Common myeloid progenitor, CD34-positive (primary cell): ENCODE measurements at regions not wholly inside any gene's neighbourhood (a gene's known extent, or its start where the extent isn't known, plus 50 kb on each side); places are given as distances from the start of the nearest gene placed in this dataset.
"Not testable (repeated sequence)": the region's sequence is repeated elsewhere in the genome, so short reads cannot be mapped to it uniquely, and the experiment has no call there.

Experiments used
- CTCF ChIA-PET: fragments of 350-600 bp; sonication (Branson Sonifier 250); formaldehyde crosslinking; loops from one replicate; lab custom pipeline; 2021; ENCODE audit warnings: antibody characterized with exemption; lab: Charles Lee
- POLR2A ChIA-PET: fragments of 350-600 bp; sonication (Branson Sonifier 250); formaldehyde crosslinking; loops from one replicate; lab custom pipeline; 2021; ENCODE audit warnings: antibody characterized with exemption; lab: Charles Lee
- DNase-seq, 3 donors: peaks; one replicate each; pipeline versions ENCODE4 v3.0.0 to v3.0.0-alpha.2; 2013
- H3K27ac ChIP-seq, 2 experiments: 1 replicate in 1 of 2; 2 replicates in 1 of 2; pipeline ENCODE4 v1.7.0; 2013; ENCODE audit warnings: inconsistent platforms in 2 of 2, low read length in 2 of 2, mild to moderate bottlenecking in 2 of 2, low read depth in 1 of 2, moderate library complexity in 1 of 2; ENCODE audit not compliant: severe bottlenecking in 2 of 2, insufficient read depth in 1 of 2, poor library complexity in 1 of 2
- H3K27me3 ChIP-seq, 5 experiments: replicated peaks in 2 of 5; 1 replicate in 3 of 5; 2 replicates in 2 of 5; pipeline versions ENCODE4 v1.6.1 to v1.7.0; 2013; ENCODE audit warnings: low read length in 4 of 5, mild to moderate bottlenecking in 2 of 5, moderate library complexity in 2 of 5, inconsistent platforms in 1 of 5; ENCODE audit not compliant: insufficient read depth in 5 of 5, control insufficient read depth in 4 of 5
- H3K36me3 ChIP-seq, 4 experiments: 1 replicate in 2 of 4; 2 replicates in 2 of 4; pipeline versions ENCODE4 v1.6.1 to v1.7.0; 2013; ENCODE audit warnings: low read length in 3 of 4, control low read depth in 1 of 4, mild to moderate bottlenecking in 1 of 4; ENCODE audit not compliant: control insufficient read depth in 4 of 4, insufficient read depth in 4 of 4
- H3K4me1 ChIP-seq, 4 experiments: 1 replicate in 3 of 4; 2 replicates in 1 of 4; pipeline versions ENCODE4 v1.6.1 to v1.7.1; 2013; ENCODE audit warnings: low read length in 3 of 4, mild to moderate bottlenecking in 3 of 4, control low read depth in 1 of 4, inconsistent platforms in 1 of 4, moderate library complexity in 1 of 4; ENCODE audit not compliant: control insufficient read depth in 4 of 4, insufficient read depth in 4 of 4; ENCODE audit errors: control extremely low read depth in 1 of 4
- H3K4me3 ChIP-seq, 7 experiments: 1 replicate in 4 of 7; 2 replicates in 3 of 7; pipeline versions ENCODE4 v1.5.1 to v1.7.0; 2013; ENCODE audit warnings: mild to moderate bottlenecking in 7 of 7, low read length in 6 of 7, moderate library complexity in 6 of 7, inconsistent platforms in 2 of 7, low read depth in 2 of 7, control low read depth in 1 of 7; ENCODE audit not compliant: insufficient read depth in 4 of 7, control insufficient read depth in 1 of 7; ENCODE audit errors: extremely low read depth in 1 of 7
- H3K9me3 ChIP-seq, 5 experiments: 1 replicate in 4 of 5; 2 replicates in 1 of 5; pipeline versions ENCODE4 v1.6.1 to v1.7.1; 2013; ENCODE audit warnings: low read length in 4 of 5, mild to moderate bottlenecking in 2 of 5, inconsistent platforms in 1 of 5, low read depth in 1 of 5, moderate library complexity in 1 of 5; ENCODE audit not compliant: control insufficient read depth in 4 of 5, insufficient read depth in 2 of 5; ENCODE audit errors: control extremely low read depth in 1 of 5
- WGBS: methylation state at CpG from one replicate; pipeline ENCODE4 v1.1.5; 2013; ENCODE audit not compliant: insufficient coverage; 5-methylcytosine and 5-hydroxymethylcytosine counted together

- Histone ChIP-seq H3K27ac (no peak overlapping the region), H3K27me3 (no peaks in the 10 kb centered on the region), H3K9me3 (no peaks in the 10 kb centered on the region), H3K4me3 (no peak overlapping the region), H3K36me3 (no peaks in the 10 kb centered on the region), H3K4me1 (peaks cover 0 to 4% (median 2%) of the 10 kb centered on the region in 4 experiments)
- no peak for DNase-seq
- WGBS = no CpG with 5 or more reads among the region's 1 CpG
- ChIA-PET CTCF (no interaction called here), POLR2A (no interaction called here)
These were observed 97.5 kb upstream of the FREM1 start for GRCh38 chr9:15007698-15008097.

- peak in 2 of 3 donors; percentile 9 to 30 for DNase-seq
- H3K4me3 ChIP-seq = no peak overlapping the region
- 17% methylated on average over 1 of the region's 1 CpG for WGBS
- H3K27me3 ChIP-seq = no peaks in the 10 kb centered on the region
- POLR2A ChIA-PET = no interaction called here
- CTCF ChIA-PET = interaction anchor here (1.1 kb wide), 1 partner anchor 14 kb away, joined by 3 read pairs; no protein-coding TSS in a partner anchor
- no peak overlapping the region for H3K27ac ChIP-seq
- no peaks in the 10 kb centered on the region for H3K9me3 ChIP-seq
- H3K4me1 ChIP-seq = peaks cover 10 to 29% (median 21%) of the 10 kb centered on the region in 4 experiments
- H3K36me3 ChIP-seq = no peaks in the 10 kb centered on the region
These were observed 84.5 kb upstream of the FREM1 start for GRCh38 chr9:14994738-14995137.

GRCh38 chr9:14993901-14994554 lies 83.8 kb upstream of the FREM1 start:
- peak overlapping the region in 6 of 7 experiments; percentile 68 to 89 (median 78) for H3K4me3 ChIP-seq
- DNase-seq = peak; percentile 32 to 74 (median 46)
- no peaks in the 10 kb centered on the region for H3K36me3 ChIP-seq
- H3K27ac ChIP-seq = no peak overlapping the region
- no peaks in the 10 kb centered on the region for H3K9me3 ChIP-seq
- peaks cover 10 to 29% (median 19%) of the 10 kb centered on the region in 4 experiments for H3K4me1 ChIP-seq
- H3K27me3 ChIP-seq = no peaks in the 10 kb centered on the region
- ChIA-PET CTCF (no interaction called here), POLR2A (no interaction called here)
- 33% methylated on average over 3 of the region's 9 CpGs for WGBS

- CTCF ChIA-PET = interaction anchor here (0.7 kb wide), 1 partner anchor 16 kb away, joined by 3 read pairs; no protein-coding TSS in a partner anchor
- H3K36me3 ChIP-seq = no peaks in the 10 kb centered on the region
- no peaks in the 10 kb centered on the region for H3K27me3 ChIP-seq
- peak; percentile 50 to 72 (median 62) for DNase-seq
- POLR2A ChIA-PET = no interaction called here
- H3K4me1 ChIP-seq = peaks cover 10 to 29% (median 19%) of the 10 kb centered on the region in 4 experiments
- 2% methylated on average over 44 of the region's 49 CpGs for WGBS
- H3K9me3 ChIP-seq = no peaks in the 10 kb centered on the region
- peak overlapping the region; percentile 68 to 89 (median 76) for H3K4me3 ChIP-seq
- no peak overlapping the region for H3K27ac ChIP-seq
These were observed 83.0 kb upstream of the FREM1 start for GRCh38 chr9:14993061-14993800.

- WGBS = 97% methylated on average over 4 of the region's 5 CpGs
- Histone ChIP-seq H3K9me3 (no peaks in the 10 kb centered on the region), H3K27me3 (no peaks in the 10 kb centered on the region), H3K36me3 (no peaks in the 10 kb centered on the region), H3K27ac (no peak overlapping the region), H3K4me1 (peaks cover 10 to 29% (median 19%) of the 10 kb centered on the region in 4 experiments), H3K4me3 (peak overlapping the region in 5 of 7 experiments; percentile 68 to 89 (median 84))
- CTCF ChIA-PET = no interaction called here
- POLR2A ChIA-PET = no interaction called here
- DNase-seq = peak in 2 of 3 donors; percentile 3 to 18
These were observed 82.3 kb upstream of the FREM1 start for GRCh38 chr9:14992516-14992915.

GRCh38 chr9:14992081-14992480 lies 81.9 kb upstream of the FREM1 start:
- peak; percentile 53 to 83 (median 75) for DNase-seq
- no peaks in the 10 kb centered on the region for H3K36me3 ChIP-seq
- WGBS = 87% methylated on average over 9 of the region's 9 CpGs
- no peaks in the 10 kb centered on the region for H3K9me3 ChIP-seq
- H3K4me3 ChIP-seq = peak overlapping the region in 2 of 7 experiments; percentile 85 to 89
- CTCF ChIA-PET = no interaction called here
- H3K27me3 ChIP-seq = no peaks in the 10 kb centered on the region
- H3K27ac ChIP-seq = no peak overlapping the region
- POLR2A ChIA-PET = no interaction called here
- H3K4me1 ChIP-seq = peaks cover 10 to 29% (median 19%) of the 10 kb centered on the region in 4 experiments

GRCh38 chr9:14990647-14991046 lies 80.4 kb upstream of the FREM1 start:
- CTCF ChIA-PET, H3K27me3 ChIP-seq, H3K36me3 ChIP-seq, POLR2A ChIA-PET, H3K4me3 ChIP-seq, DNase-seq, H3K9me3 ChIP-seq, H3K27ac ChIP-seq: not testable (repeated sequence)
- peaks cover 10 to 29% (median 19%) of the 10 kb centered on the region in 4 experiments for H3K4me1 ChIP-seq
- WGBS = 89% methylated on average over 6 of the region's 6 CpGs
